ENCODE measurements at regions not wholly inside any gene's neighbourhood (a gene's known extent, or its start where the extent isn't known, plus 50 kb on each side); places are given as distances from the start of the nearest gene placed in this dataset.

GRCh38 chr6:110543106-110543505 lies 66.7 kb upstream of the SLC22A16 start:
- TF ChIP-seq REST (IDR thresholded peaks at IDR 0.05; ENCODE audit: insufficient read depth in 1 of 2, low read depth in 2 of 2, low read length in 2 of 2) (no peak), TAF1 (IDR thresholded peaks at IDR 0.05; ENCODE audit: borderline replicate concordance, insufficient read depth, low read length) (no peak), POLR2AphosphoS5 (IDR thresholded peaks at IDR 0.05; ENCODE audit: low read depth, low read length) (no peak), SIN3A (IDR thresholded peaks at IDR 0.05; ENCODE audit: borderline replicate concordance, insufficient read depth, low read length) (no peak)

Measured in PFSK-1 (cell line).